ENCODE measurements at regions not wholly inside any gene's neighbourhood (a gene's known extent, or its start where the extent isn't known, plus 50 kb on each side); places are given as distances from the start of the nearest gene placed in this dataset.

DNA sequence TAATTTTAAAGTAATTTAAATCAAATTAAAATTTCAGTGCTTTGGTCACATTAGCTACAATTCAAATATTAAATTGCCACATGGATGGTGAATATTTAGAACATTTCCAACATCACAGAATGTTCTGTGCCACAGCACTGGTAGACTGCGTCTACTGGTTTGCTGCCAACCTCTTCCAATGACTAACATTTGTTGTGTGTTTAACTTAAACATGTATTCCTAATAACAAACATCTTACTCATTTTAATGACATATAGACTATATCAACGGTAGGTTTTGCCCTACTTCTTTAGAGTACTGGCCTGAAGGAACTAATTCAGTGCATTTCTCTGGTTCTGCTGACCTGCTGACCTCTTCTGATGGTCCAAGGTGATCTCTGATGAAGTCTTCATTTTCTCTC is 157.6 kb downstream of the DCK start:
- TF ChIP-seq, protein P1, sequence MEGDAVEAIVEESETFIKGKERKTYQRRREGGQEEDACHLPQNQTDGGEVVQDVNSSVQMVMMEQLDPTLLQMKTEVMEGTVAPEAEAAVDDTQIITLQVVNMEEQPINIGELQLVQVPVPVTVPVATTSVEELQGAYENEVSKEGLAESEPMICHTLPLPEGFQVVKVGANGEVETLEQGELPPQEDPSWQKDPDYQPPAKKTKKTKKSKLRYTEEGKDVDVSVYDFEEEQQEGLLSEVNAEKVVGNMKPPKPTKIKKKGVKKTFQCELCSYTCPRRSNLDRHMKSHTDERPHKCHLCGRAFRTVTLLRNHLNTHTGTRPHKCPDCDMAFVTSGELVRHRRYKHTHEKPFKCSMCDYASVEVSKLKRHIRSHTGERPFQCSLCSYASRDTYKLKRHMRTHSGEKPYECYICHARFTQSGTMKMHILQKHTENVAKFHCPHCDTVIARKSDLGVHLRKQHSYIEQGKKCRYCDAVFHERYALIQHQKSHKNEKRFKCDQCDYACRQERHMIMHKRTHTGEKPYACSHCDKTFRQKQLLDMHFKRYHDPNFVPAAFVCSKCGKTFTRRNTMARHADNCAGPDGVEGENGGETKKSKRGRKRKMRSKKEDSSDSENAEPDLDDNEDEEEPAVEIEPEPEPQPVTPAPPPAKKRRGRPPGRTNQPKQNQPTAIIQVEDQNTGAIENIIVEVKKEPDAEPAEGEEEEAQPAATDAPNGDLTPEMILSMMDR (IDR thresholded peaks at IDR 0.05; ENCODE audit: low read depth, low read length) = no peak
- no peak for DNase-seq (ENCODE audit: extremely low read depth, low read depth)

DNA sequence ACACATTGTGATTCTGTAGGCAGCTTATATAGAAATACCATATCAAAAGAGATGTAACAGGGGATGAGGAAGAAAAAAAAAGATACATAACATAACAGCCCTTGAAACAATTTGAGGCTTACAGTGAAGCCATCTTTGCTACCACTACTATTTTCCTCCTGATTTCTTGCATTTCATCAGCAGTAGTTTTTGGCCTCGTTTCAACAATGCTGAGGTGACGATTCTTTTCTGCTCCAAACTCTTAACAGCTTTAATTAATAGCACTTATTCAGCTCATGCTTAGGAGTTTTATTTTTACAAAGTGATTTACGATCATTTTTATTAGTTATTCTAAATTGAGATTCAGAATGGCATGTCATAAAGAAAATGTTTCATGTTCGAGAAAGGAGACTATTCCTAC is 163.2 kb downstream of the DCK start:
- TF ChIP-seq, protein P1 (IDR thresholded peaks at IDR 0.05; ENCODE audit: low read depth, low read length) = no peak
- no peak for DNase-seq (ENCODE audit: extremely low read depth, low read depth)

DNA sequence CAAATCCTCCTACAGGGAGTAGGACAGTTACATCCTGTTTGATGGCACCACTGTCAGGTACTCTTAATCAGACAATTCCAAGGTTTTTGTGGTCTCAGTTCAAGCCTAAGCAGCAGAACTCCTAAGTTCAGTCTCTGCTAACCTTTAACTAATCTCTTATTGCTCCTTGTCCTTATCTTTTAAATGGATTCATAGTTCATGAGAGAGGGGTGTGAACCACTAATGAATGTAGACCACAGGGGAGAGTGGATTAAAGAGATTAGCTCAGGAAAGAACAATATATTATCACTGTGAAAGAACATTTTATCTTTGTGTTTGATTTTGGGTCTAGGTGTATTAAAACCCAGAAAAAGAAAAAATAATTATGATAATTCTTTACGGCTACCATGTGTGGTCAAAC is 168.9 kb downstream of the DCK start:
- DNase-seq (ENCODE audit: extremely low read depth, low read depth) = no peak
- TF ChIP-seq, protein P1 (IDR thresholded peaks at IDR 0.05; ENCODE audit: low read depth, low read length) = no peak

DNA sequence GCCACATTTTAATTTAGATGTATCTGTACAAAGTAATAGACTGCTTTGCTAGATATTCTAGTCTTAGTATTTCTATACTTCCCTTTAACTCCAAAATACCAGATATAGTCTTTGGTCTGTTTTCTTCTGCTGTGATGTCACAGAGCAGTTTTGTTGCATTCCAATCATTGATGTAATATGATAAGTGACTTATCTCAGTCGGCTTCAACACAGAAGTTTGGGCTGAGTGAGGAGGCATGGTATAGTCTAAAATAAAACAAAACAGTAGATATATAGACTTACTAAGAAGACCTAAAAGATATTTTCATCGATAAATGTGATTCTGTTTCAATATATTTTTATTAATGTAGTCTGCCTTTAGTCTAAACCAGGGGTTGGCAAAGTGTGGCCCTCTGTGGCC is 169.9 kb downstream of the DCK start:
- DNase-seq (ENCODE audit: extremely low read depth, low read depth) = no peak
- TF ChIP-seq, protein P1 (IDR thresholded peaks at IDR 0.05; ENCODE audit: low read depth, low read length) = no peak

DNA sequence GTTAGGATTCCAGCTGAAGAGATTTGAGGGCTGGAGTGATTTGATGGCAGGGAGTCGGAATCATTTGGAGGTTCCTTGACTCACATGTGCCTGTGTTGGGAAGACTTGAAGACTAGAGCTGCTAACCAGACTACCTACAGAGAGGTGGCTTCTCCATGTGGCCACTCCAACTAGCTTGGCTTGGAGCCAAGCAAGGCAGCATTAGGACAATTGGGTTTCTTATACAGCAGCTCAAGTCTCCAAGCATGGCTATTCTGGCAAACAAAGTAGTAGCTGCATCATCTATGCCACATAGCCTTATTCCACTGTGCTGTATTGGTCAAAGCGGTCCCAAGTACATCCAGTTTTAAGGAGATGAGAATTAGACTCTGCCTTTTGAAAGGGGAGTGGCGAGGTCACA is 171.7 kb upstream of the SLC4A4 start:
- DNase-seq (ENCODE audit: extremely low read depth, low read depth) = no peak
- TF ChIP-seq, protein P1 (IDR thresholded peaks at IDR 0.05; ENCODE audit: low read depth, low read length) = no peak

DNA sequence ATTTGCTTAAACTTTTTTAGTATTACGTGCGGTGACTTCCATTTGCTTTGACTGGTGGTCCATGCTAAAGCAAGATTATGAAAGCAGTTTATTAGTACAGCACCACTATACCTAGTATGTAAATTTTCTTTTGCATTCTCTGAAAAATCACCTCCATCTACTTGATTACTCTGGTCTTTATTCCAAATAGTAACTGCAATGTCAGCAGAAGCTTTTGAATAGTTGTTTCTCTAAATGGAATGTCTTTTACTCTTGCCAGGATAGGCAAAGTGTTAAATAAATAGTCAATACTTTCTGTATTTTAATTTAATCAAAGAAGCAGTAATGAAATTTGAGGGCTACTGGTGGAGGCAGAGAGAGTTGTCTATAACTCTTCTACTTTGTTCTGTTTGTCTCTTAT is 167.2 kb upstream of the SLC4A4 start:
- DNase-seq (ENCODE audit: extremely low read depth, low read depth) = no peak
- TF ChIP-seq, protein P1 (IDR thresholded peaks at IDR 0.05; ENCODE audit: low read depth, low read length) = no peak

DNA sequence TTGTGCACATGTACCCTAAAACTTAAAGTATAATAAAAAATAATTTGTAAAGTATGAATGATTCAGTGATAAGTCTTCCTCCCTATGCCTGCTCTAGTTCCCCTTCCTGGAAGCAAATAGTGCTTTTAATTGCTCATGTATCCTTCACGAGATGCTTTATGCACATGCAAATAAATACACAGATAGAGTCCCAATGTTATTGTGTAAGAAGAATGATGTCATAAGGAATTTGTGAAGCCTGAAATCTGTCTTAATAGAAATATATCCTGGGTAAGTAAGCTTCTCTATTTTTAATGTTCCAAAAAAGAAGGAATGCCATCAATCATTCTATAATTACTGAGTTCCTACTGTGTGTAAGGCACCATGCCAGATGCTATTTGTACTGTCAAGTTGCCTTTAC is 157.5 kb upstream of the SLC4A4 start:
- no peak for DNase-seq (ENCODE audit: extremely low read depth, low read depth)
- TF ChIP-seq, protein P1 (IDR thresholded peaks at IDR 0.05; ENCODE audit: low read depth, low read length) = no peak

All from AG09319 (cell line).